HG02943 (cell line): ENCODE measurements at regions not wholly inside any gene's neighbourhood (a gene's known extent, or its start where the extent isn't known, plus 50 kb on each side); places are given as distances from the start of the nearest gene placed in this dataset.

Source experiments
- ATAC-seq: cut with Tn5 transposase; IDR thresholded peaks from one replicate; pipeline ENCODE4 v1.9.1; 2021; ENCODE audit warnings: mild to moderate bottlenecking, low read depth, moderate library complexity; ENCODE audit not compliant: unreplicated experiment

- ATAC-seq: no peak
These were observed 135.5 kb upstream of the SPACA1 start for GRCh38 chr6:87912102-87912501.

- ATAC-seq: no peak
These were observed 137.8 kb upstream of the SPACA1 start for GRCh38 chr6:87909849-87910248.

- ATAC-seq: no peak
These were observed 138.4 kb upstream of the SPACA1 start for GRCh38 chr6:87908978-87909811.

- ATAC-seq: no peak
These were observed 140.1 kb upstream of the SPACA1 start for GRCh38 chr6:87907521-87907920.

- peak; percentile 82 for ATAC-seq
These were observed 142.5 kb upstream of the SPACA1 start for GRCh38 chr6:87905101-87905641.

- no peak for ATAC-seq
These were observed 143.6 kb upstream of the SPACA1 start for GRCh38 chr6:87904011-87904410.

- ATAC-seq: no peak
These were observed 144.3 kb upstream of the SPACA1 start for GRCh38 chr6:87903323-87903722.

GRCh38 chr6:87902383-87902782 lies 145.3 kb upstream of the SPACA1 start:
- ATAC-seq: no peak

- ATAC-seq: no peak
These were observed 146.0 kb upstream of the SPACA1 start for GRCh38 chr6:87901613-87902012.

GRCh38 chr6:87900160-87900698 lies 147.4 kb upstream of the SPACA1 start:
- ATAC-seq: no peak

GRCh38 chr6:87899499-87900147 lies 148.0 kb upstream of the SPACA1 start:
- ATAC-seq: no peak

- no peak for ATAC-seq
These were observed 150.0 kb upstream of the SPACA1 start for GRCh38 chr6:87897663-87898062.

GRCh38 chr6:87897013-87897412 lies 150.6 kb upstream of the SPACA1 start:
- ATAC-seq: no peak

GRCh38 chr6:87887266-87887665 lies 160.4 kb upstream of the SPACA1 start:
- ATAC-seq: no peak

- no peak for ATAC-seq
These were observed 163.4 kb upstream of the SPACA1 start for GRCh38 chr6:87884203-87884602.

GRCh38 chr6:87881342-87881895 lies 166.2 kb upstream of the SPACA1 start:
- ATAC-seq: no peak

- ATAC-seq: no peak
These were observed 168.3 kb upstream of the SPACA1 start for GRCh38 chr6:87879132-87879861.

- no peak for ATAC-seq
These were observed 171.9 kb upstream of the SPACA1 start for GRCh38 chr6:87875781-87876180.

- ATAC-seq: no peak
These were observed 171.5 kb upstream of the AKIRIN2 start for GRCh38 chr6:87873556-87873955.

- no peak for ATAC-seq
These were observed 168.5 kb upstream of the AKIRIN2 start for GRCh38 chr6:87870556-87870955.
